ENCODE measurements at regions not wholly inside any gene's neighbourhood (a gene's known extent, or its start where the extent isn't known, plus 50 kb on each side); places are given as distances from the start of the nearest gene placed in this dataset.

DNA sequence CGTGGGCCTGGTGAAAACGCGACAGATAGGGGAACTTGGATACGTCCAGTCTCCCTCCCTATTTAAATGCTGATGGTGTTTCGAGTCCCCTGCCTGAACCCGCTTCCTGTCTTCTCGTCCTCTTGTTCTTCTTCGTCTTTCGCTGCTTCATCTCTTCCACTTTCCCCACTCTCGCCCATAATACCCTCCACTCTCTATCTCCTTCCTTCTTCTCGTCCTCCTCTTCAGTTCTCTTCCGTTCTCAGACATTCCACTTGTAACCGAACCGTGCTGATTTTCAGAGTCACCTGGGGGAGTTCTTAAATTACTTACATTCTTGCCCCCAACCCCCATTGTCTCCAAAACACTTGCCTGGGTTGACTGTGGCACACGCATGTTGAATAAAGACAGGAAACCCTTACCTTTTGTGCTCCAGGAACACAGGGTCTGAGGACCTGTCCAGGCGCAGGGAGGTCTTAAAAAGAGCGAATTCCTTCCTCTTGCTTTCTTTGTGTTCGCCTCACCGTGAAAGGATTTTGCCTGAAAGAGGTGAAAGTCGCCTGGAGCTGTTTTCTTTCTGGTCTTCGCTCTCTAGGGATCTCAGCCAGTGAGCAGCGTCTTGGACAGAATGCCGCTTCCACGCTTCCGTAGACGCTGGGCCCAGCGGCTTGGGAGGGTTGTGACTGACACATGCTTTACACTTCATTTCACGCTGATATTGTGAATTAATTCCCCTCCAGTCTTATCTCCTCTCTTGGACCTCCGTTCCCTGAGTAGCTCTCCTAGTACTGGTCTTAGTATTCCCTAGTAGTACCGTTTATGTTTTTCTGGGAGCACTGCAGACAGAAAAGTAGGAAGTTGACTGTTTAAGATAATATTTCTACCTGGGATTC lies 184.0 kb downstream of the GPX5 start:
- peak; percentile 37 for DNase-seq

DNA sequence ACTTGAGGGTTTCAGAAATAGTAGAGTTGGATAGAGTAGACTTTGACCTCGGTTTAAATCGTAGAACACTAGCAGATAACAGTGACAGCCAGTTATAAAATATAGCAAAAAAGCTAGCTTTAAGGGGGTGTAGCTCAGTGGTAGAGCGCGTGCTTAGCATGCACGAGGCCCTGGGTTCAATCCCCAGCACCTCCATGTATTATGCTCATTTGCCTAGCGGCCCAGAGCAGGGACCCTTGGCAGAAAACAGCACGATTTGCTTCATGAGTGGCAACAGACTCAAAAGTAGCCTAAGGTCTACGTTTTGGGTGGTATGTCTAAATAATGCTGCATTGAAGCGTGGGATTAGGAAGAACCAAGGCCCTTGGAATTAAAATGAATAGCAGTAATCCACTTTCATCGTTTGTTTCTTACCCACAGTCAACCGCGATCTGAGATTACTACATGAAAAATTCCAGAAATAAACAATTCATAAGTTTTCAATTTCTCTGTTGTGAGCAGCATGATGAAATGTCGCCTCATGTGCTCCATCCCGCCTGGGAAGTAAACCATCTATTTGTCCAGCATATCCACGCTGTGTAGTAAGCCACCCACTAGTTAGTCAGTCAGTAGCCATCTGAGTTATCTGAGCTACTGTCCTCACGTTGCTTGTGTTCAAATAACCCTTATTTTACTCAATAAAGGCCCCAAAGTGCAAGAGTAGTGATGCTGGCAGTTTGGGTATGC lies 184.9 kb downstream of the GPX5 start:
- peak; percentile 22 for DNase-seq

DNA sequence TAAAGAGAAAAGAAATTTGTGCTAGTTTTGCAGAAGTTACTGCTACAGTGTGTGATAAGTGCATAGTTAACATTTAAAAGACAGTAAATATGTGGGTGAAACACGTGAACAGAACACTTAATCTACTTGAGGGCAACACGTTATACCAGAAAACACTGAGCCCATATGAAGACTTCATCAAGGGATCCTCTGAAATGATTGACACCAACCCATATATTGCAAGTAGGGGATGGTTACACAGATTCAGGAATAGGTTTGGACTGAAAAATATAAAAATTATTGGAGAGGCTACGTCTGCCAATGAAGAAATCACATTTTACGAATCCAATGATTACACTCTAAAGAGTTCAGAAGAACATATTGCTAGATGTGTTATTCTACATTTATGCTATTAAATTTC lies 185.6 kb downstream of the GPX5 start:
- DNase-seq: no peak

DNA sequence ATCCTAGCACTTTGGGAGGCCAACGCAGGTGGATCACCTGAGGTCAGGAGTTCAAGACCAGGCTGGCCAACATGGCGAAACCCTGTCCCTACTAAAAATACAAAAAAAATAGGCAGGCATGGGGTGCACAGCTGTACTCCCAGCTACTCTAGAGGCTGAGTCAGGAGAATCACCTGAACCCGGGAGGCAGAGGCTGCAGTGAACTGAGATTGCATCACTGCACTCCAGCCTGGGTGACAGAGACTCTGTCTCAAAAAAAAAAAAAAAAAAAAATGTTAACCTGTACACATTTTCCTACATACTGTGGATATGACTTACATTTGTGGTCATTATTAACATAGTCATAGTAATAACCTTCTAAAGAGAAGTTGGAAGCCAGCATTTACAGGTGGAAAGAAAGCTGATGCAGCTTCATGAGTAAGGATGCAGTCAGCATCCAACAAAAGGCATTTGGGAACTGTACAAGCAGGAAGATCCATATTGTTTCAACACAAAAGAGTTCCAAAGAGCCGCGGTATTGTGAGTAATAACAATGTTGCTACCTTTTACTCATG lies 186.2 kb downstream of the GPX5 start:
- peak; percentile 59 for DNase-seq

DNA sequence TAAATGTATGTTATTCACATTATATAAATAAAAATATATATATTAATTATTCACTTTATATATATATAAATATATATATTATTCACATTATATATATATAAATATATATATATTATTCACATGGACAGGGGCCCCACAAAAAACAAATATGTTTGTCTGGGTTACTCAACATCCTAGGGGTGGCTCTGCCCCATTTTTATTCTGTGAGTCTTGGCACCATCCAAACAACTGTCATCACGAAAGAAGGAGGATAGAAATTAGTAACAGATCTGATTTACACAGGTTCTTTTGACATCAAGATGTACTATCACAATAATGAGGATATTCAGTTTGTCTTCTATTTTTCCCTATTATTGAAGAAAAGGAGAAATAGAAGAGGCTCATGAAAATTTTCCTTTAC lies 187.3 kb downstream of the GPX5 start:
- no peak for DNase-seq

DNA sequence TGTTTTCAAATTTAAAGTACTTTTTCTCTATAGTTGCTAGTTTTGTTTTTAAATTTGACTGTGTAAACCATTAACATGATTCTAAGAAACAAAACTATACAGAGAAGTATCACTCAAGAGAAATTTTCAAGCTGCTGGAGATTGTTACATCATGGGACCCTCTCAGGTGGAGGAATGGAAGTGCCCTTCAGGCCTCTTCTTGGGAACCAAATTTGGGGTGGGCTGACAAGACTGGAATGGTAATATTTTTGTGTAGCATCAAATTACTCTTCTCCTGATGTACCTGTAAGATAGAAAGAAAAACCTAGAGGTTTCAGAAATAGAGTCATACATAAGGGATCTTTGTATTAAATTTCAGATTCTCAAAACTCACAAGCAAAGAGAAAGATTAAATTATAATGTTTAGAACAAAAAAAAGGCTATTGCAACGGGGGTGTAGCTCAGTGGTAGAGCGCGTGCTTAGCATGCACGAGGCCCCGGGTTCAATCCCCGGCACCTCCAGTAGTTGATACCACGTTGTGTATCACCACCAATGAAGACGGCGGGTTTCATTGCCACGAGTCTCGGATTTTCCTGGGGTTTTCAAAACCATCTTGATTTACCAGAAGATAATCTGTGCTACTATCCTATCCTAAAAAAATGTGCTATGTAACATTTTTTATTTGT lies 193.7 kb downstream of the GPX5 start:
- DNase-seq: no peak

DNA sequence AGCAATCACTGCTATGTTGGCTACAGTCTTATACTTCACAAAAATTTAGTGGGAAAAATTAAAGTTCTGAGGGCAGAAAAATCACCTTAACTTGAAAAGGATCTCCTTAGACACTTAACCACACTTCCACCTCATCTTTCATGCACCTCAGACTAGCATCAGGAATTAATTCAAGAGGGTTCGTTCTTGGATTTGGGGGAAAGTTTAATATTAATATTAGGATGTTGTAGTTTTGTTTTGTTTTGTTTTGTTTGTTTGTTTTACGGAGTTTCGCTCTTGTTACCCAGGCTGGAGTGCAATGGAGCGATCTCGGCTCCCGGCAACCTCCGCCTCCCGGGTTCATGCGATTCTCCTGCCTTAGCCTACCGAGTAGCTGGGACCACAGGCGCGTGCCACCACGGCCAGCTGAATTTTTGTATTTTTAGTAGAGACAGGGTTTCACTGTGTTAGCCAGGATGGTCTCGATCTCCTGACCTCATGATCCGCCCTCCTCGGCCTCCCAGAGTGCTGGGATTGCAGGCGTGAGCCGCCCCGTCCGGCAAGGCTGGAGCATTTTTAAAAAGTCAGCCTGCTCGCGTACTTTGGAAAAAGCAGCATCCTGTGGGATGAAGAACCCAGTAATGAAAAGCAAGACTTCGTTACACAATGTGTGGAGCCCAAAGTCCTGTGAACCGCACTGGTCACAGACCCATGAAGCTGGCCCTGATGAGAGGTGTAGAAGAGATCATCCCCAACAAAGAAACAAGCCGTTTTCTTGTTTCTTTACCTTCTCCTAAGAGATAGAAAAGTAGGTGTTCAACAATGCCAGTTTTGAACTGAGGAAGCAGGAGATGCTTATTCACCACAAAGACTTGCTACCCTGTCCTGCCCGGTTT lies 194.9 kb downstream of the GPX5 start:
- DNase-seq: no peak

DNA sequence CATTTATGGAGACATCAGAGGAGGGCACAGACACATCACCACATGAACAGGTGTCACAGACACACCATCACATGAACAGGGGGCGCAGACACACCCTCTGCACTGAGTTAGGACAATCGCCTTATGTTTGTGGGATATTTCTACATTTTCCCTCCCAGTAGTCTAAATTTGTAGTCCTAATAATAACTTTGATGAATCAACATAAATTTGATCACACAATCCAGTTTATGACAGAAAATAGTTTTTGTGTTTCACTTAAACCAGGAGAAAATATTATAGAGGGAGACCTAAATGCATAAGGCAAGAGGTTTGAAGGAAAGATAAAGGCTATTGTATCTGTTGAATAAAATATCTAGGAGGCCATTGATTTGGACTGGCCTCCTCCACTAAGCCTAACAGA lies 195.7 kb downstream of the GPX5 start:
- DNase-seq: no peak

DNA sequence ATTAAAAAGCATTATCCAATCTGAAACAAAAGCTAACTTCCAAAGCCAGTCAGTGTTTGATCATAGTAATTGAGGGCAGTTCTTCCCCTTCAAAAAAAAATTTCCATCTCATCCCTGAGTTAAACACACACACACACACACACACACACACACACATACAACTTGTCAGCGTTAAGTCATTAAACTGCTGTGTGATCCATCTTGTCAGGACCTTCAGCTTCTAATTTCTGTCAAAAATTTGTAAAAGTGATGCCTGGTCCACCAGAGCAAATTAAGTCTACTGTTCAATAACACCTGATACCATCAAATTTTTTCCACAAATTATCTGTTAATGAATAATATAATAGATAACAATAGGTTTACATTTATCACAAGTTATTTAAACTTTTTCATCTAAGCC lies 198.7 kb downstream of the GPX5 start:
- DNase-seq: no peak

DNA sequence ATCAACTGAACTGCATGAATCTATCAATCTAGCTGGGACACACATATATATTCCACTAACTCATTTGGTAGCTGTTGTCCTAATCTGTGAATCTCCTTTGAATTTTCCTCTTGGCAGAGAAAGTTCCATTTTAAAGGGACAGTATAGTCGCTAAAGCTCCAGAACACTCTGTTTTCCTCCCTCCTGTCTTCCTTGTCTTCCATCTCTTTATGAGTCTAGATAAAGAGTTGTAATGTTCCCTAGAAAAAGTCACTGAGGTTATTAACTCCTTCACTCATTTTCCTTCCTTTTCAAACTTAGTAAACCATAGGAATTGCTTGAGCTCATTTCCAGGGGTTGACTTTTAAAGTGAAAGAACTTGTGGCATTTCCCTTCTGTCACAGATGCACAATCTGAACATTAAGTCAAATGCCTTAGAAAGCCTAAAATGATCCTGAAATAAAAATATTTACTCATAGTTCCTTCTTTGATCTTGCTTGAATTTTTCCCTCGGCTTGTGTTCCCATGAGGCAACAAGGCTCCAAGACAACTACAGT lies 198.4 kb downstream of the TRIM27 start:
- no peak for DNase-seq

DNA sequence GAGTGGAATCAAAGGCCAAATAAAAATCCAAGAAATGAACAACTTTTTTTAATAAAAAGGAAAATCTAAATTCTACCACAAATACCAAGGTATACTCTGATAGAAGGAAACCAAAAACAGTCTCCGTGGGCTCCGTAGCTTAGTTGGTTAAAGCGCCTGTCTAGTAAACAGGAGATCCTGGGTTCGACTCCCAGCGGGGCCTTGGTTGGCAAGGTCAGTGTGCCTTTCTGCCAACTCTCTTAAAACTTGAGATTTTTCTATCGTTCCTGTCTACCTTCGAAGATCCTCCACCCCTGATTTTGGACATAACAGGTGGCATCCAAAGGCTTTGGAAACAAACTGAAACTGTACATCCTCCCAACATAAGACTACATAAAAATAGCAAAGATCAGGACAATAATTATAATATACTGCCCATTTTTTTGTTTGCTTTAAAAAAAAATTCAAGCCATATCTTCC lies 197.9 kb downstream of the TRIM27 start:
- peak; percentile 23 for DNase-seq

DNA sequence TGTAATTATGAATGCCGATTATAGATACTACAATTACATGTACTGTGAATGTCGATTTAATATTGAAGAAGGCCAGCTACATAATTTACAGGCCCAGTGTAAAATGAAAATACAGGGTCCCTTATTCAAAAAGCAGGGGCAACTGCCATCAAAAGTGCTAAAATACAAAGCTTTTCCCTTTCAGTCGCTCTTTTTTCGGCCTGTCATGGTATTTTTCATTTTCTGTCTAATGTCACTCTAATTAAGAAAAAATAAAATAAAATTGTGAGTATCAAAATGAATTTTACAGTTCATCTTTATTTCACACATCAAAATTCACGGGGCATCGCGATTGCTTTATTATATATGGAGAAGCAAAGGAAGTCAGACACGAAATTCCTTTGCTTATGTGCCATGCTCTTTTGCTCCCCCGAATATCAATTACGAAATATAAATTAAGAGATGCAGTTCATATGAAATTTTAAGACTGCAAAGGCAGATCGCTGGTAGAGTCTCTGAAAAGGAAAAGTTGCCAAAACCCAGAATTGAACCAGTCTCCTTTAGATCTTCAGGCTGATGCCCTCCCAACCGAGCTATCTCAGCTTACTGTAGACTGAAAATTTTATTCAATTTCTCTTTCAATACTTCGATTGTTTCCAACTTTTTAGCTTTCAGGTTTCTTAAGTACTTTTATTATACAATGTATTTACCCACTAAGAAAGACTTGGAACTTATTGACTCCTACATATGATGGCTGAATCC lies 197.0 kb downstream of the TRIM27 start:
- DNase-seq: no peak

DNA sequence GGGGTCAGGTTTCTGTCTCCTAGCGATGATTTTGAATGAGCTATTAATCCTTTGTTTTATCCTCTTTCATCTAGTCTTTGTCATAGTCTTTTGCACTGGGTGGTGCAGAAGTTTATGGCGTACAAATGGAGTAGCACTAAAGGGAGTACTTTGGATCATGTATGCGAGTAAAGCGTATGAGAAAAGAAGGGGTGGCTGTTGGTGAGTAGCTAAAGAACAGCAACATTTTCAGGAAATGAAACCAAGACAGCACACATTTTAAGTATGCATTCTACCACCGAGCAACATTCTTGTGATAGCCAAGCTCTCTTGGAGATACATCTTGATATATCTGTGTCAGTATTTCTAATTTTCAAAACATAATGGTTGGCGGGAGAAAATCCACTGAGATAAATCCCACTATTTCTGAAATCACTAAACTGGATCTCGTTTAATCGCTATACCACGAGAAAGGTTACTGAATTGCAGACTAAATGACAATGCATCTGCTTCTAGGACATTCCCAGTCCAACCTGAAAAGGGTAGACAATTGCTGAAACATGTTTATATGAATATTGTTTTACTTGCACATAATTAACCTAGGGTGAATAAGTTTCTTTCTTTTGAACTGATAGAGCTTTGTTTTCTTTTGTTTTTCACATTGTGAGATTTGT lies 196.1 kb downstream of the TRIM27 start:
- peak; percentile 34 for DNase-seq

DNA sequence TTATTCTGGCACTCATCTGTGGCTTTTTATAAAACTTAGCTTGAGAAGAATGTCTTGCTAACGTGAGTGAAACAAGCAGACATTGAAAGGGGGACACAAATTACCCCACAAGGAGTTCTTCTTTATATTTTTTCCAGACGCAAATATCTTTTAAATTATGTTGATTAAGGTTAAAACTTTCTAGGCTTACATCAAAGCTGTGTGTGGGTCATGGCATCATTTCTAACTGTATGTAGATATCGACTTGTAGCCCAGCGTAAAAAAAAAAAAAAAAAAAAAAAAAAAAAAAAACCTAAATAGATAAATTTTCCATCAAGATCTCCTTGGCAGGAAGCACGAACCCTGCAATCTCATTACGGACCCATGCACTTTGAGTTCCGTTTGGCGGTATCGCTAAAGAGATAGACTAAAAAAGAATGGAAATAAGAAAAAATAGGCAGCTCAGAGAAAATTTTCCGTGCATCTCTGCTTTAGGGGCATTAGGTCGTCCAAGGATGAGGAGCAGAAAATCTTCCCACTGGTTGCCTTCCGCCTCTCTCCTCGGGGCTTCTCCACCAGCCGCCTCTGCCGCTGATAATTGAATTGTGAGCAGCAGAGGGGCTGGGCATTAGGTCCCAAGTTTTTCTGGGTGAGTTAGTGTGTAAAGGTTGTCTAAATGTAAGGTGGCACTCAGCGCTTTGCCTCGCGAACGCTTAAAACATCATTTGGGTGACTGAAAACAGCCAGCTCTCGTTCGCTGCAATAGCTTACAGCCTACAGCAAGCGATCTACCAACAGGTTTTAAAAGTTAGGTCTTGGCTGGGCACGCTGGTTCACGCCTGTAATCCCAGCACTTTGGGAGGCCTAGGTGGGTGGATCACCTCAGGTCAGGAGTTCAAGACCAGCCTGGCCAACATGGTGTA lies 194.0 kb downstream of the TRIM27 start:
- no peak for DNase-seq

DNA sequence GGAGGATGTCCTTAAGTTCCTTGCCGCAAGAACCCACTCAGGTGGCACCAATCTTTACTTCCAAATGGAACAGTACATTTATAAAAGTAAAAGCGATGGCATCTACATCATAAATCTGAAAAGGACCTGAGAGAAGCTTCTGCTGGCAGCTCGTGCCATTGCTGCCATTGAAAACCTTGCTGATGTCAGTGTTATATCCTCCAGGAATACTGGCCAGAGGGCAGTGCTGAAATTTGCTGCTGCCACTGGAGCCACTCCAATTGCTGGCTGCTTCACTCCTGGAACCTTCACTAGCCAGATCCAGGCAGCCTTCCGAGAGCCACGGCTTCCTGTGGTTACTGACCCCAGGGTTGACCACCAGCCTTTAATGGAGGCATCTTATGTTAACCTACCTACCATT lies 191.7 kb downstream of the TRIM27 start:
- DNase-seq: no peak

DNA sequence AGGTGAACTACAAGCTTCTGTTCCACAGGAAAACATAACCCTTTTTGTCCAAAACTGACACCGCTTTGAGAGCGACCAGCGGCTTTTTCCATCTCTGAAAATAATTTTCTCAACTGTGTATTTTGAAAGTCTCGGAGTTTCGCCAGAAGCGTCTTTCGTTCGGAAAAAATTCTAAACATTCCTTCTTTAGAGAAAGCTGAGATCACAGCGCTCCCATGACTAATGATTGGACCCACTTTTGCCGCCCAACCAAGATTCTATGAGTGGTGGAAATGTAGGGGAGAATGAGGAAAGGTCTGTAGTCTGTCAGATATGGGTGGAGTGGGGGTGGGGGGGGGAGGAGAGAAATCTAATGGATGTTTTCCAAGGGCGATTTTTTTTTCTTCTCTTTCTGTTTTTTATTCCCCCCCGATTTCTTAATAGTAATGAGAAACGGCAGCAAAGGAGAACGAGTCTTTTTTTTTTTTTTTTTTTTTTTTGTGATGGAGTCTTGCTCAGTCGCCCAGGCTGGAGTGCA lies 189.3 kb downstream of the TRIM27 start:
- no peak for DNase-seq

DNA sequence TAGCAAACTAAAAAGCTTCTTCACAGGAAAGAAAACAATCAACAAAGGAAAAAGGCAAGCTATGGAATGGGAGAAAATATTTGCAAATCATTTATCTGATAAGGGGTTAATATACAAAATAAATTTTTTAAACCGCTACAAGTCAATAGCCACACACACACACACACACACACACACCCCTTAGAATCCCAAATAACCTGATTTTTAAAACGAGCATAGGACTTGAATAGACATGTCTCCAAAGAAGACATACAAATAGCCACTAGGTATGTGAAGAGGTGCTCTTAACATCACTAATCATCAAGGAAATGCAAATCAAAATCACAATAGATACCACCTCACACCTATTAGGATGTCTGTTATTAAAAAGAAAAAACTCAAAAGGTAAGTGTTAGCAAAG lies 187.7 kb downstream of the TRIM27 start:
- DNase-seq: no peak

DNA sequence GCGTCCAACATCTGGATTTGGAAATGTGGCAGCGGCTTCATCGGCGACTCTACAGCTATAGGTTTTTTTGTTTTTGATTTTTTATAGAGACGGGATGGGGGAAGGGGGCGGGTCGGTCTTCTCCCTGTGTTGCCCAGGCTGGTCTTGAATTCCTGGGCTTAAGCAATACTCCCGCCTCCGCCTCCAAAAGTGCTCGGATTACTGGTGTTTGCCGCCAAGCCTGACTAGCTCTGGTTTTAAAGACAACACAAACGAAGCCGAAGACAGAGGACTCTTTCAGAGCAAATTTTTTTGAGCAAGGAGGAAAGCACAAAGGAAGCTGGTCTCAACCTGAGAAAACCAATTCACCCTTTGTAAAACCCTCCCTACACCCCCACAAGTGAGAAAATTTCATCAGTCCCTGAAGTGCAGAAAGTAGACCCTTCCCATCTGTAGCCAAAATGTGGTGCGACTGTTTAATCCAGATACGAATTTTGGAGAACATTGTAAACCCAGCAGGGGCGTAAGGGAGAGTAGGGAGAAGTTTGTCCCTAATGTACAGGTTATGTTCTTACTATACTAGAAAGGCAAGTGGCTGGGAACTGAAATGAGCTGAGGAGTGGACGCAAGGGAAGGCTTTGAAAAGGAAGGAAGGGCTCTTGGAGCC lies 185.9 kb downstream of the TRIM27 start:
- peak; percentile 47 for DNase-seq

DNA sequence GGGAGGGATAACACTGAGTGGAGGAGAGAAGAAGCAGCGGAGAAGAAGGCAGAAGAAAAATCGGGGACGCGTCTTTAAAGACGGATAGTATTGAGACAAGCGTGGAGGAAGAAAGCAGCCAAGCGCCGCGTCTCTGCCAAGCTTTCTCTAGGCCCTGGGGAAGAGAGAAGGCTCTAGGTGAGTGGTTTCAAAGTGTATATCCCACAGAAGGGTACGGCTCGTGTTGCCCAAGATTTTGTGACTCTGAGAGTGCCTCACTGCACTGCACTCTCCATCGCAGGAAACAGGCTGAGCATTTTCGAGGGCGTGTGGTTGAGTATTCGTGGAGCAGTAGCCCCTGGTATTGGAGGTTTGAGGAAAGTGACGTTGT lies 185.4 kb downstream of the TRIM27 start:
- peak; percentile 51 for DNase-seq

Measured in NCI-H748 treated with DMSO at 0.1 percent for 48 hours (cell line).